ENCODE measurements at regions not wholly inside any gene's neighbourhood (a gene's known extent, or its start where the extent isn't known, plus 50 kb on each side); places are given as distances from the start of the nearest gene placed in this dataset.

GRCh38 chr1:201678264-201679101 lies 139.6 kb downstream of the NAV1 start:
- FAIRE-seq = no peak
- DNase-seq (ENCODE audit: low spot score in 2 of 2) = no peak

DNA sequence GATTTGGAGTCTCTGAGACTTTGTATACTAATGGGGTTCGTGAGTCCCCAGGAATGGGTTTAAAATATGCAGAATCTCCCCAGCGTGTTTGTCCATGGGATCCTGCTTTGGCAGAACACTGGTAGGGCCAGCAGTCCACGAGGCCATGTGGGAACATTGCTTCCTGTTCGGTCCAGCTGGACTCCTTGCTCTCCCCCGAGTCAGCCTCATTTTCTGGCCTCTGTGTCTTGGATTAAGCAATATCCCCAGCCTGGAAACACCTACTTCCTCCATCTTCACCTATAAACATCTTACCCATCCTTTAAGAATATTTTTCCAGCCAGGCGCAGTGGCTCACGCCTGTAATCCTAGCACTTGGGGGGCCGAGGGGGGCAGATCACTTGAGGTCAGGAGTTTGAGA lies 142.4 kb downstream of the NAV1 start:
- DNase-seq (ENCODE audit: low spot score in 2 of 2) = no peak
- FAIRE-seq = no peak

DNA sequence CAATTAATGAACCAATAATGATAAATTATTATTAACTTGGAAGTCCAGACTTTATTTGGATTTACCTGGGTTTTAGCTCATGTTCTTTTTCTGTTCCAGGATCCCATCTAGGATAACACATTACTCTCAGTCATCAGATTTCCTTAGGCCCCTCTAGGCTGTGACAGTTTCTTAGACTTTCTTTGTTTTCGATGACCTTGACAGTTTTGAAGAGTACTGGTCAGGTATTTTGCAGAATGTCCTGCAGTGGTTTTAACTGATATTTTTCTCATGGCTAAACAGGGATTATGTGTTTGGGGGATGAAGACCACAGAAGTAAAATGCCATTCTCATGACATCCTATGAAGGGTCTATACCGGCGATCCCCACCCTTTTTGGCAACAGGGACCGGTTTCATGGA lies 144.0 kb downstream of the NAV1 start:
- no peak for FAIRE-seq

GRCh38 chr1:201683397-201683796 lies 144.5 kb downstream of the NAV1 start:
- no peak for FAIRE-seq
- DNase-seq (ENCODE audit: low spot score in 2 of 2) = no peak

More for the DNA sequence above, 144.0 kb downstream of the NAV1 start:
- no peak for DNase-seq (ENCODE audit: low spot score in 2 of 2)

DNA sequence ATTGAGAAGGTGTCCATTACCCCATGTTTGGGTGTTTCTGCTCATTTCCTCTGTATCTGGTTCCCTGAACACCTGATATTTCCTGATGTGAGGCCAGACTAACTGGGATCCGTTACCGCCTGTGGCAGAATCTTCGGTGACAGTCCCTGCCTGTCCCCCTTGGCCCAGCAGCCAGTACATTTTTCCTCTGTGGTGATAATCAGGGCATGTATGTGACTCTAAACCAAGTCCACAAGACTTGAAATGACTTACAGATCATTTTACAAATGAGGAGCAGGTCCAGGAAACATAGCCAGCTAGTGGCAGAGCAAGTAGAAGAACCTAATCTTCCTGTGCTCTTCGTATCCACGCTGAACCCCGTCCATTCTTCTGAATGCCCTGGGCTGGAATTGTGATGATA lies 143.5 kb upstream of the IPO9 start:
- FAIRE-seq (no peak), DNase-seq (ENCODE audit: low spot score in 2 of 2) (no peak)

- FAIRE-seq (no peak), DNase-seq (ENCODE audit: low spot score in 2 of 2) (no peak)
These were observed 142.1 kb upstream of the IPO9 start for GRCh38 chr1:201686714-201687455.

- FAIRE-seq = no peak
- no peak for DNase-seq (ENCODE audit: low spot score in 2 of 2)
These were observed 140.4 kb upstream of the IPO9 start for GRCh38 chr1:201688514-201688913.

- FAIRE-seq (no peak), DNase-seq (ENCODE audit: low spot score in 2 of 2) (no peak)
These were observed 139.3 kb upstream of the IPO9 start for GRCh38 chr1:201689647-201690046.

DNA sequence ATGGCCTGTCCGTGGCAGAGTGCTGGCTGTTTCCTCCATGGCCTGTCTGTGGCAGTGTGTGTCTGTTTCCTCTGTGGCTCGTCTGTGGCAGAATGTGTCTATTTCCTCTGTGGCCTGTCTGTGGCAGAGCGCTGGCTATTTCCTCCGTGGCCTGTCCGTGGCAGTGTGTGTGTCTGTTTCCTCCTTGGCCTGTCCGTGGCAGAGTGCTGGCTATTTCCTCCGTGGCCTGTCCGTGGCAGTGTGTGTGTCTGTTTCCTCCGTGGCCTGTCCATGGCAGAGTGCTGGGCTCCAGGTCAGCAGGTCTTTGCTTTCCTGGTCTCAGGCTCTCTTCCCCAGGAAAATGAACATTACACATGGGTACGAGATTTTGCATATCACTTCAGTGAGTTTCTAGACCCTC lies 138.4 kb upstream of the IPO9 start:
- no peak for FAIRE-seq
- no peak for DNase-seq (ENCODE audit: low spot score in 2 of 2)

GRCh38 chr1:201691716-201692554 lies 137.0 kb upstream of the IPO9 start:
- no peak for FAIRE-seq
- DNase-seq (ENCODE audit: low spot score in 2 of 2) = no peak

DNA sequence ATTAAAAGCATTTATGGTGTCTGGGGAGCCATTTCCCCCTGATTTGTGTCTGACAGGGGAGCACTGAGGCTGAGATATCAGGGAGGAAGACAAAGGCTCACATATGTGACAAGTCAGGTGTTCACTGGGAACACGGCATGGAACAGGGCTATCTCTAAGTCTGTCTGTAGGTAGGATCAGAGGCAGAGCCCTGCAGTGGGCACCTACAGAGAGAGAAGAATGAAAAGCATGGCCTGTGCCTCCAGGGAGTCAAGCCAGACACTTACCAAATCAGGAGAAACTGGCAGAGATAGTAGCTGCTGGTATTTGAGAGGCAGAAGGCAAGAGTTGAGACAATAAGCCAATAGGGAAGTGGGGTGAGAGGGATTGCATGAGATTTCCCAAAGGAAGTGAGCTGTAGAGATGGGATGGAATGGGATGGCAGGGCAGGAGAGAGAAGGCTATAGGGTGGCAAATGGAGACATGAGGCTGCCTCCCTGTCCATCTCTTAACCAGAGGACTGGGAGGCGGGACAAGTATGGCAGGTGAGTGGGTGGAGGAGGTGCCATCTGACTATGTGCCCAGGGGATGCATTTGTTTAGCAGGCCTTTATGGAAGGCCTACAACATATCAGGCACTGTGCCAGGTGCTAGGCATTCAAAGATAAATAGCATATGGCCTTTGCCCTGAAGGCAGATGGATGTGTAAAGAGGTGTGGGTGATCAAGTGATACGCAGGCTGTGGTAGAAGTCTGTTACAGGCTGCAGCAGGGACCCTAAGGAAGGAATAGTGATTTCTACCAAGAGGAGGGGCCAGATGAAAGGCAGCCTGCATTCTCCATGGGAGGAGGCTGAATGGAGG lies 136.2 kb upstream of the IPO9 start:
- DNase-seq (ENCODE audit: low spot score in 2 of 2) (no peak), FAIRE-seq (no peak)

DNA sequence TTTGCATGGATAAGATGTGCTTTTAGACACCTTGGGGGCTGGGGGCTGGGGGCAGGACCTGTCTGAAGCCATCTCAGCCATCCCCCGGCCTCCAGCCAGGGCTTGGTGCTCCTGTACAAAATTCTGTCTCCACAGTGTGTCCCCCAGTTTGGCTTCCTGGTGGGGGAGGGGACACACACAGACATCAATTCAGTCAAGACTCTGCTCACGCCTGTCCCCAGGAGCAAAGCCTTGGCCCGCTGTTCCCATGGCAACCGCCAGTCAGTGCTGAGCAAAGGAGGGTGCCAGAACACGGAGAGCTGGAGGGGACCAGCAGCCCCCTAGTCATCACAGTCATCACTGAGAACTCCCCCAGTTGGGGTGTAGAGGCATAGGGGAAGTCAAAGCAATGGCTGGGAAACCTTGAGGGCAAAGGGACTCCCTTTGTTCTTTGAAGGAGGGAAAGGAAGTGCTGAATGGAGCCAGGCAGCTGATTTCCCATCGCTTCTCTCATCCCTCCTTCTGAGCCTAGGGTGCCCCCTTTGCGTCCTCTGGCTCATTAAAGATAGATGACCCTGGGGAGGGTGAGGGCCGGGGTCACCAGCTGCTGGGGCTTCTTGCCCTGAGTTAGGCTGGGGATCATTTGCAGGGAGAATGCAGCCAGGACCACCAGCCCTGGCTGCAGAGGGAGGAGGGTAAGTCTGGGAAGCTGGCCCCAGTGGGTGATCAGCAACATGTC lies 134.9 kb upstream of the IPO9 start:
- DNase-seq (ENCODE audit: low spot score in 2 of 2) = no peak
- no peak for FAIRE-seq

DNA sequence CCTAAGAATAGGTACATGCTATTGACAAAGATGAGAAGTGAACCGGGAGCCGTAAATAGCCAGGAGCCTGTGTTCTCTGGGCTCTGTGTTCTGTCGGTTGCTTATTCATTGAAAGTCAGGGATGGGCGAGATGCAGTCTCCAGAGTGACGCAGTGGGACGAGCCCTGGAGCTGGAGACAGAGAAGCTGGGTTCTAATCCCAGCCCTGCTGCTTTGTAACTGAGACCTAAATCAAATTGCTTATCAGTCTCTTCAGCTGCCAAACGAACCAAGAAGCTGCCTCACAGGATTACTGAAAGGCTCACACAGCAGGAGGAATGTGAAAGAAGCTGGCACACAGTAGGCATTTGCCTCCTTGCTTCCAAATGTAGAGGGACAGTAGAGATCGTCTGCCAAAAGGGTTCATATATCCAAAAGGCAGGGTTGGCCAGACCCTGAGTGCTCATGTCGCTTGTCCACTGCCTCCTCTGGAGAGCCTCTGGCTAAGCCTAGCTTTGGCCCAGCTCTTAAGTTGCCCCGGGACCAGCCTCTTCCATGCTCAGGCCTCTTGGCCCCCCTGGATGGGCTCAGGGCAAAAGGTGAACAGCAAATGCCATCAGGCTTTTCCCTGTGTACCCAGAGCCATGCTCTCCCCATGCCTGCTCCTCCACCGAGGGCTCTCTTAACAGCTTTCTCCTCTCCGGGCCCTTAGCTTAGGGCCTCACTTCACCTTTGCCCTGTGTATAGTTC lies 134.2 kb upstream of the IPO9 start:
- no peak for FAIRE-seq
- DNase-seq (ENCODE audit: low spot score in 2 of 2) = no peak

- DNase-seq (ENCODE audit: low spot score in 2 of 2) (no peak), FAIRE-seq (no peak)
These were observed 133.3 kb upstream of the IPO9 start for GRCh38 chr1:201695607-201696006.

- FAIRE-seq = no peak
- peak in 1 of 2 donors; percentile 67 for DNase-seq (ENCODE audit: low spot score in 2 of 2)
These were observed 132.7 kb upstream of the IPO9 start for GRCh38 chr1:201696217-201696761.

DNA sequence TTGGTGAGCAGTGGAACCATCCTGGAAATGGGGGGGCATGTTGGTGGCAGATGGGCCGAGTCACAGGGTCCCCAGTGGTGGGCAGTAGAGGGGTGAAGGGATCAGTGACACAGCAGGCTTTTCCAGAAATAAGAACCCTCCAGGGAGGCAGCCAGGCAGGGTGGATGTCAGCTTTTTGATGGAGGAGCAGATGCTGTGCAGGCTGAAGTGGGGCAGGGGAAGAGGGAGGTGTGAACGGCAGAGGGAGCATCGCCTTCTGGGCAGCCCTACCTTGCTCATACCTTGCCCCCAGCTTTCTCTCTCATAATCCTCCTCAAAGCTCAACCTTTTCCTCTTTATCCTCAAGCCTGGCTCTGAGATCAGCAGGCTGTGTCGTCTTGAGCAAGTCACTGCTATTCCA lies 131.8 kb upstream of the IPO9 start:
- no peak for DNase-seq (ENCODE audit: low spot score in 2 of 2)
- FAIRE-seq = no peak

GRCh38 chr1:201701831-201702230 lies 127.1 kb upstream of the IPO9 start:
- DNase-seq (ENCODE audit: low spot score in 2 of 2) (no peak), FAIRE-seq (no peak)

- FAIRE-seq = no peak
These were observed 126.0 kb upstream of the IPO9 start for GRCh38 chr1:201702936-201703335.

More at GRCh38 chr1:201702936-201703335, 126.0 kb upstream of the IPO9 start:
- no peak for DNase-seq (ENCODE audit: low spot score in 2 of 2)

Measured in frontal cortex (tissue), 3 donors.